Posterior cingulate gyrus (tissue), 11 donors: ENCODE measurements at regions not wholly inside any gene's neighbourhood (a gene's known extent, or its start where the extent isn't known, plus 50 kb on each side); places are given as distances from the start of the nearest gene placed in this dataset.

ENCODE experiments used
- DNase-seq, 10 donors: peaks; one replicate each; pipeline versions ENCODE4 v3.0.0 to v3.0.0-alpha.2; 2020 to 2021; ENCODE audit warnings: mixed read lengths in 3 of 10
- intact Hi-C: fragments of 100-400 bp; cut with DNase I; formaldehyde crosslinking; loops from one replicate; pipeline ENCODE4 v1.15.1; 2023

DNA sequence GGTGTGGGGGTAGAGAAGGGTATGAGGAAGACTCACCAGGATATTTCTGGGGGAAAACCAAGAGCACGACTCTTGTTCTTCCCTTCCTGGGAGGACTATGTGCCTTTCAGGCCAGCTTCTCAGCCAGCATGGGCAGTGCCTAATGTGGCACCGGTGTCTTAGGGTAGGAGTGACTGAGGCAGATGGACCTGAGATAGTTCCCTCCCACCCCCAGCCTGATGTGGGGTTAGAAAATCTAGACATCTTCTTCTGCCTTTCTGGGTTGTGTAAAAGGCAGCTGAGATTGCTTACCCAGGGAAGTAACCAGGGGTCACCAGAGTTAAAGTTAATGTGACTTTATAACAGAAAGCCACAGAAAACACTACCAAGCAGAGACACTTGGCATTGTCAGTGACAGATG, 127.3 kb downstream of the TMA16 start:
- no peak for DNase-seq

DNA sequence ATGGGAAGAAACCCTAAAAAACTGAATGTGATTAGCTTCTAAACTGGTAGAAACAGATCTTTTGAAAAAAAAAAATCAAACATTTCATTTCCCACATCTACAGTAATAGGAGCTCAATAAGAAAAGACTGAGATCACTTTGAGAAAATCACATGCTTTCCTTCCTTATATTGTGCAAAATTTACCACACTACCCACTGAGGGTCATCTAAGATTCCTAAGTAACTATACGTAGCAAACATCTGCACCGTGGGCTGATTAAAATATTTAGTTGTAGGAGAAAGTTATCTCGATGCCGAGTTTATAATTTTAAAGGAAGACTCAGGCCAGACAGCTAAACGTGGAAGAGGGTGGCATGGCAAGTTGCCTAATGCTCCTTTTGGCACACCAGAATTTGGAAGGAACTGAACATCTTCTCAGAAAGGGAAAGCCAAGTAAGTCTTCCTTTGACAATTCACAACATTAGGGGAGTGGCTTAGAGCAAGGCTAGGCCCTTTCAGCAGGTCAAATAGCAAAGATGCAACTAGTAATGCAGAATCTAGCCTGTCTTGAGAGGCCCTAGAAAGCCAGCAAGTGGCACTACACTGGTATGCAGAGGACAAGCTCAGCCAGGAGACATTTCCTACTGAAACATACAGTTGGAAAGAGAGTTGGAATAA, 128.0 kb downstream of the TMA16 start:
- DNase-seq, result peak in 1 of 10 donors; percentile 10
- intact Hi-C loops, result no loop called here

More for the DNA sequence above, 127.3 kb downstream of the TMA16 start:
- intact Hi-C loops, result no loop called here

DNA sequence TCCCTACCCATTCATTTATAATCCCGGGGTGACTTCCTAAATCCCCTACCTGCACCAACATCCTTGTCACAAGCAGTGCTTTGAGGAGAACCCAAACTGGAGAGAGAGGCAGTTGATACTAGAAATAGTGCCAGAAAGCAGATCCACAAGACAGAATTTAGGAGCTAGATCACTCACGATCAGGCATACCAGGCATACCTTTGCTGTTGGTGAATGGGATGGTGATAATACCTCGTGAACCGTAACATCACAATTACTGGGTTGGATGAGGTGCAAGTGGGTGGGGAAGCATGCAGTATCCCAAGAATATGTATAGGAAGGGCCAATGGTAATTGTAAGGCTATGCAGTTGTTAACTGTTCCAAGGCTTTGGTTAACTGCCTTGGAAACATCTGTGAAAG, 129.3 kb downstream of the TMA16 start:
- no peak for DNase-seq
- intact Hi-C loops, result no loop called here

DNA sequence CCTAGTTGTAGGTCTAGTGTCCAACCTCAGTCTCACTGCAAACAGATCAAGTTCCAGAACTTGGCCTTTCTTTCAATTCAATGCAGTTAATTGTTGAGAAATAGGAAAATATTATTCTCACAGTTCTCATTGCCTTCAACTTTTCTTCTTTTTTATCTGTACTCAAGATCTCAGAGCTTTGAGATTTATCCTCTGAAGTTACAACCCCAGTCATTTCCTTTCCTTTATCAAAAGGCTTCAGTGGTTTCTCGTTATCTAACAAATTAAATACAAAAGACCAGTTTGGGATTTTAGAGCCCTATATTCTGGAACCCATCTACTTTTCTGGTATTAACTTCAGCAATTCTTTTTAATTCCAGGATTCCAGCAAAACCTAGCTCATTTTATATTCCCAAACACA, 130.2 kb downstream of the TMA16 start:
- intact Hi-C loops, result no loop called here

DNA sequence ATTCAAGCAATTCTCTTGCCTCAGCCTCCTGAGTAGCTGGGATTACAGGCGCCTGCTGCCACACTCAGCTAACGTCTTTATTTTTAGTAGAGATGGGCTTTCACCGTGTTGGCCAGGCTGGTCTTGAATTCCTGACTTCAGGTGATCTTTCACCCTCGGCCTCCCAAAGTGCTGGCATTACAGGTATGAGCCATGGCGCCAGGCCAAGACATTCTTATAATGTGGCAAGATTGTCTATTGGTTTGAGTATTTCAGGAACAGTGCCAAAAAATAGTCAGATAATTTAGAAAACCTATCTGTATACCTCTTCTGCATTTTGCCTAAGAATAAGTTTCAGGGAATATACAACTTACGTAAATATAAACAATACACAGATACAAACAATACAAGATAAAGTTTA, 136.8 kb downstream of the TMA16 start:
- DNase-seq, result no peak
- intact Hi-C loops, result no loop called here

More for the DNA sequence above, 130.2 kb downstream of the TMA16 start:
- no peak for DNase-seq

DNA sequence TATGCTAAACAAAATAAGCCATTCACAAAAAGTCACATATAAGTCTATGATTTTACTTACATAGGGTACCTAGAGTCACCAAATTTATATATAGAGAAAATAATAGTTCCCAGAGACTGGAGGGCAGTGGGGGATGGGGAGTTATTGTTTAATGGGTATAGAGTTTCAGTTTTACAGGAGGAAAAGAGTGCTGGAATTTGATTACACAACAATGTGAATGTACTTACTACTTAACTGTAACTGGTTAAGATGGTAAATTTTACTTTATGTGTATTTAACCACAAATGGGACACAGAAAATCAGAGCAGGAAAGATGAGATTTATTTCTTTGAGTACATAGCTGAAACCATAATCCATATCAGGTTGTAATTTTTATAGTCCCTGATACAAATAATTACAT, 144.4 kb downstream of the TMA16 start:
- intact Hi-C loops, result no loop called here
- DNase-seq, result no peak

DNA sequence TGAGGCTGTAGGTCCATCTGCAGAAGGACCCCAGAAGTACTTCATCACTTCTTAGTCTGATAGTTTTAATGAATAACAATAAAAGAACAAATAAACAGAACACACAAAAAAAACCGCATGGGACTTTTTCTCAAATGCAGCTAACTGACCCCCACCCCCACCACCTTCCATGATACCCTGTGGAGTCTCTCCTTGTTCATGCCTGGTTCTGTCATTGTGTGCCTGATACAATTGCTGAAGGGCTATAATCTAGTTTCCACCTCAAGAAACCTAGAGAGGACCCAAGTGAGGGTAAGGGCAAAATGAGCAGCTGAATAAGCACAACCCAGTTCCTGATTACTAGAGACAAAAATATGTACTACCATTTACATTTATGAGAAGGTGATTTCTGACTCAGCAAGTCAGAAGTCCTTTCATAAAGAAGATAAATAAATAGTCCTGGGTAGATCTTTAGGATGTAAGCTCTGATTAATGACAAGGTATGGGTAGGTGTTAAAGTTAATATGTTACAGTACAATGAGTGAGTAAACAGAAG, 155.1 kb downstream of the TMA16 start:
- no peak for DNase-seq

DNA sequence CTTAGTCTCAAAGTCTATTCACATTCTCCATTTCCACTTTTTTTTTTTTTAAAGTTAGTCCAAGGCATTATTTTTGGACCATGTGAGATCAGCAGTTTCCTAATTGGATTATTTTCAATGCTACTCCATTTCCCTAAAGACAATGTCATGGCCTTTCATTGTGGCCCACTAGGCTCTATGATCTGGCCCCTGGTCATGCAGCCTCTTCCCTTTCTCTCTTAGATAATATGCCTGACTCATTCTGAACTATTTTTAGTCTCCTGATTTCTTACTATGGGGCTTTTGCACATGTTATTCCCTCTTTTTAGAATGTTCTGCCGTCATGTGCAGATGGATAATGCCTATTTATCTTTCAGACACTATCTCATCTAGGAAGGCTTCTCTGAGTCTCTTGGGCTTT, 157.3 kb downstream of the TMA16 start:
- no peak for DNase-seq
- intact Hi-C loops, result no loop called here

More for the DNA sequence above, 155.1 kb downstream of the TMA16 start:
- intact Hi-C loops, result no loop called here

DNA sequence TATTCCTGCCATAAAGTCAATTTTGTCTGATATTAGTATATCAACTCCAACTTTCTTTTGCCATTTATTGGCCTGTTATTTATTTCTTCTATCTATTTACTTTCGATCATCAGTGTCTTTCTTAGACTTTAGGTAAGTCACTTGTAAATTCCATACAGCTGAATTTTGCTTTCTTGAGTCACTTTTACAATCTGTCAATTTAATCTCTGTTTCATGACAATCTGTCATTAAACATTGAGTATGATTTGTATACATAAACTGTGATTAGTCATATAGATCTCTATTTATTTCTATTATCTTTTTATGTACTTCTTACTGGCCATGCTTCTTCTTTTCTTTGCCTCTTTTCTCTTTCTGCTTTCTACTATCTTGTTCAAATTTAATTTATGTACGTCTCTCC, 160.1 kb downstream of the TMA16 start:
- no peak for DNase-seq
- intact Hi-C loops, result no loop called here

DNA sequence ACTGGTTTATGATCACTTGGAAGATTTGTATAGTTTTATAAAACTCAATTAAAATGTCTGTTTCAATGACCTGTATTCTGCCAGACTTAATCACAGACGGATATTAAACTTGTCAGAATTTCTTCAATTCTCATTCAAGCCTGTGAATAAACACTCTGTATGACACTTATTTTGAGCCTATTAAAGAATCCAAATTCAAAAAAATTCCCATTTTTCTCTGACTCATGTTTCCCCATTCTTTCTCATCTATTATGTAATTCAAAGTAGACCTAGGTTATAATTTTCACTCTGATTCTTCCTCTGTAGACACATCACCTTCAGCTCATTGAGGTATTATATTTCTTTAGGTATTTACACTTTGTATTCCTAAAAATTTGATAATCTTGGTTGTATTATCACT, 166.1 kb downstream of the TMA16 start:
- no peak for DNase-seq

DNA sequence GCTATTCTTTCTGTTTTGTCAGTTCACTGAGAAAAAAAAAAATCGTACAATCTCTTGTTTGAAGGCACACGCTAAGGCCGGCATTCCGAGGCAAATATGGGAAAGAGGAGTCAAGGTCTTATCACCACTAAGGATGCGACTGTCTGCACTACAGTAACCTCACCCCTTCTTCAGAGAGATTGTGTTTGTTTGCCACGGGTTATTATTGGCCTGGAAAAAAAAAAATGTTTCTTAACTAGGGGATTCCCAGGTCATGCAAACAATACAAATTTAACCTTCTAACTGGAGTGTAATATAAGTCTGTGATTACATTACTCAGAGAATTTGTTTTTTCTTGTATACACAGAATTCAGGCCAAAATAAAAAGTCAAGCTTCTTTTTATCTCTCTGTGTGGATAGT, 168.3 kb downstream of the TMA16 start:
- DNase-seq, result no peak
- intact Hi-C loops, result no loop called here

More for the DNA sequence above, 166.1 kb downstream of the TMA16 start:
- intact Hi-C loops, result no loop called here

DNA sequence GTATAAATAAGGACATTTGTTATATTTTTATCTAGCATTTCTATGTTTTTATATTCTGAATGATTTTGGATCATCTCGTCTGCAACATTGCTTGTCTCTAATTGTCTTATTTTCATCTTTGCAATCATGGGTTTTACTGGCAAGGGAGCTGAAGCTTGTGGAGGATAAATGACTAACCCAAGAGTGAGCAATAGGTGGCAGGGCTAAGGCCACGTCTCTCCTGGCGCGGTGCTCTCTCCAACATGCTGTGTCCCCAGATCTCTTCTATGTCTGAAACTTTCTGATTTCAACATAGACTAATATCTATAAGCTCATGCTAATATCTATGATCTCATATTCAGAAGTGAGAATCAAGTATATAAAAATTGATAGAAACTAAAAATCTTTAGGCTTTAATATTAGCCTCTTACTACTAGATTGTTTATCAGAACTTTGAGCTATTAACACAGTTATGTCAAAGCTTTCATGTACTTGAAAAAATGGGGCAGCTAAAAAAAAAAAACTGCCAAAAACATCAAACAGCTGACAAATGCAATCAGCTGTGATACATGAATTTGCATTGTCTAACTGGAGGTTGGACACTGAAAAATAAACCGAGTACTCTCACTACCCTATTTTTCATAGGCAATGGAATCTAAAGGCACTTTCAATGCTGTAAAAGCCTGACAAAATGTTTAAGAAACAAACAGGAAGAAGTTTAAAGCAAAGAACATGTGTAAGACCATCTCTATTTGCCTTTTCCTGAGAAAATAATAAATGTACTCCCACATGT, 169.2 kb downstream of the TMA16 start:
- no peak for DNase-seq
- intact Hi-C loops, result no loop called here

DNA sequence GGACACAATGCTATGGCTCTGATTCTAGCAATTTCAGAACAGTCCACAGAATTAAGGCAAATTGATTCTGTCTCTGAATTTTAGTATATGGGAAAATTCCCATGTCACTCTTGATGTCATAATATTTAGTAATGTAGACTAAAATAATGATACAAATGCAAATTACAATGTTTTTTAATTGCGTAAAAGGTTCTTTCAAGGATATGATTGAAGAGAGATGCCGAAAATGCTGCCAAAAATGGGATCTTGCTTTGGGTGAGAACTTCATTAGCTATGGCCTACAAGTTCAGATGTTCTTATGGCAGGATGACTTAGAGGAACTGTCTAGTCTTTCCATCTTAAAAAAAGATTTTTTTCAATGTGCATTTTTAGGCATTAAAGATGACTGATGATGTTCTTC, 170.6 kb downstream of the TMA16 start:
- no peak for DNase-seq
- intact Hi-C loops, result loop anchor here (5.0 kb wide), 1 partner anchor 108 kb away; no protein-coding TSS in a partner anchor

DNA sequence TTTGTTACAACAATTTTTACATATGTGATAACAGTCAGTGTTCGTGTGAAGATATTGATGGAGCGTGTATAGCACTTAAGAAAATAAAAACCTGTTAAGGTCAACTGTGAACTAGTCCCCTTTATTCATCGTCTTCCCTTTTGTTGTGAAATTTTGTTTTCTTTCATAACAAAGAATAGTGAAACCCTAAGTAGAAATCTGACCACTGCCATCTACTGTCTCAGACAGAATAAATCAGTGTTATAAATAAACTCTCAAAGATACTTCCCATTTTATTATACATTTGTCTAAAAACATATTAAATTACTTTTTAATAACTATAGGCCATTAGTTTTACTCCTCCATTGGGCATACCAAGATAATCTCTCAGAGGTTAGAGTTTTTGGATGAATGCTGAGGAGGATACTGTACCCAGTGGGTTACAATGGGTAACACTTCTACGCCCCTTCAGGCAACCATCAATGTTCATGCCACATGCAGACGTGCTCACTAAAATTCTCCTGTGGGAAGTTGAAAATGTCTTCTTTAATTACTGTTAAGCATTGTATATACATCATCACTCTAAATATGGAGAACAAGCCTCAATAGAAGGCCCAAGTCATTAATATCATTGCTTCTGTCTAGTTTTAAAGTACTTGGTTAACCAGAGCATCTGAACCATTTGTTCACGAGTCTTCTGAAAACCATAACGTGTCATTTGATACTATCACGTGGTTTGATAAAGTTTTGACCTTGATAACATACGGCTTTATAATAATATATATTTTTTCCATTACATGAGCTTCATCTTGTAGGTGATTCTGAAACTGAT, 171.2 kb downstream of the TMA16 start:
- no peak for DNase-seq
- intact Hi-C loops, result loop anchor here (5.0 kb wide), 1 partner anchor 108 kb away; no protein-coding TSS in a partner anchor

DNA sequence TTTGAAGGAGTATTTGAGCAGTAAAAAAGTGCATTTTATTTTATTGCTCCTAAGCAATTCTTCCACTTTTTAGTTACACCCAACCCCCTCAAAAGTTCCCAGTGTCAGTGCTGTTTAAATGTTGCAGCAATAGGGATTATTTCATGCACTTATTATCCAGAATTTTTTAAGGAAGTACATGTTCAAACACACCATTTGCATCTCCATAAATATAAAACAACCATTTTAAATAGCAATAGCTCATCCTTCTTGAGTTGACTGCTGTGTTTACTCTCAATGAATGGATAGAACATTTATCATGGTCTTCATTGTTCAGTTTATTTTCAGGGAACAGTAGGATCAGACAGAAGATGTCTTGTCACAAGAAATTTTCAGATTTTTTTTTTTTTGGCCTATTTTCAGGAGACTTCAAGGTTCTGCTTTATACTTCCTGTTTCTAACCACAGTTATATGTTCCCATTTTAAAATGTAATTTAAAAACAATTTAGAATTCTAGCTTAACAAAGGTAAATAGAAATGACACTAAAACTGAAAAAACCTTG, 171.9 kb downstream of the TMA16 start:
- DNase-seq, result no peak
- intact Hi-C loops, result loop anchor here (5.0 kb wide), 1 partner anchor 109 kb away; no protein-coding TSS in a partner anchor

DNA sequence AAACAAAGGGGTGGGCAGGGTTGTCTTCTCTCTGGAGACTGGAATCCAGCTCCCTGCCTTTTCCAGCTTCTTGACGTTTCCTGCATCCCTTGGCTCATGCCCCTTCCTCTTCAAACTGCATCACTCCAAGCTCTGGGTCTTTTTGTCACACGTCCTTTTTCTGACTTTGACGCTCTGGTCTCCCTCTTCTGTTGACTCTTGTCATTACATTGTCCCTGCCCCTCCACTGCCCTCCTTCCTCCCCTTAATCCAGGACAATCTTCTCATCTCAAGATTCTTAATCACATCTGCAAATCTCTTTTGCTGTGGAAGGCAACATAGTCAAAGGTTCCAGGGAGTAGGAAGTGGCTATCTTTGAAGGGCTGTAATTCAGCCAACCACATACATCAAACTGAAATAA, 178.3 kb downstream of the TMA16 start:
- no peak for DNase-seq
- intact Hi-C loops, result no loop called here

DNA sequence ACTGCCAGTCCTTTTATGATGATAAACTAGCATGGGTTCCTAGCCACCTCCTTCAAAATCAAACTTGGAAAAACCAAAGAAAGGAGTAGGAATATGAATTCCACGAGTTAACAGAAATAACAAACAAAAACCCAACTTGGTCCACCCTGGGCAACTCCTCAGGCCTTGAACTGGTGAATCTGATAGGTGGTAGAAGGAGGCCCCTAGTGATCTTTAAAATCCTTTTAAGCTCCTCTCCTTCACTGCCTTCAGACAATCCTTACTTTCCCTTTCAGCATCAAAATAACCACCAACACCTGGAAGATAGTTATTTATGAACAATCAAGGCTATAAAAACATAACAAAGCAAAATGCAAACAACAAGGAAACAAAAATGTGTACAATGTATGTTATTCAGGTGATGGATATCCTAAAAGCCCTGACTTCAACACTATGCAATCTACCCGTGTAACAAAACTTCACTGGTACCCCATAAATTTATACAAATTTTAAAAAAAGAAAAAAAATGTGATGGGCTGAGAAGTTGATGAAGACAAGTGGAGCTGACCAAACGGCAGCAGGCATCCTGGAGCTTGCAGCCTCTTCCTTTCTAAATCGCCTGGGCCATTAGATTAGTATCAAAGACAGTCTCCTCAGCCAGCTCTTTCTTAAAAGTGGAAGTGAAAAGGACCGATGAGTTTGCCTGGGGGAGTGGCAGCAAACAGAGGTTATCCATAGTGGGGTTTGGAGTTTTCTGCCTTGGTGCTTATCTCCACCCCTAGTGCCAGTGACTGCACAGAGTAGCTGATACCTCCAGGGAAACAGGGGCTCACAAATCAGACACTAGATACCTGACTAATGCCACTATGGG, 179.6 kb downstream of the TMA16 start:
- DNase-seq, result no peak
- intact Hi-C loops, result no loop called here

DNA sequence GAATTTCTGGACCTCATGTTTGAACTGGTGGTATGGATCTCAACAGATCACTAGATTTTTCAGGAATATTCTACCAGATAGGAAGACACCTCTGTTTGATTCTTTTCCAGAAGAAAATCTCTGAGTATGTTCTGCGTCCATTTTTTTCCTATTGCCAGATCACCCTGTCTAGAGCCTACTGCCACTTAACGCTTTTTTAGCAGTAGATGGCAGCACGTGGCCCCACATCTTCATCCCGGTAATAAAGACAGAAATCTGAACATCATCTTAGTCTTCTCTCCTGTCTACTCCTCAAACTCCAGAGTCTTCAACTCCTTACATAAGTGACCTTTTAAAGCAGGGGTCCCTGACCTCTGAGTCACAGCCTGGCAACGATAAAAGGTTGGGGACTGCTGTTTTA, 184.7 kb downstream of the TMA16 start:
- peak in 1 of 10 donors; percentile 61 for DNase-seq
- intact Hi-C loops, result no loop called here

DNA sequence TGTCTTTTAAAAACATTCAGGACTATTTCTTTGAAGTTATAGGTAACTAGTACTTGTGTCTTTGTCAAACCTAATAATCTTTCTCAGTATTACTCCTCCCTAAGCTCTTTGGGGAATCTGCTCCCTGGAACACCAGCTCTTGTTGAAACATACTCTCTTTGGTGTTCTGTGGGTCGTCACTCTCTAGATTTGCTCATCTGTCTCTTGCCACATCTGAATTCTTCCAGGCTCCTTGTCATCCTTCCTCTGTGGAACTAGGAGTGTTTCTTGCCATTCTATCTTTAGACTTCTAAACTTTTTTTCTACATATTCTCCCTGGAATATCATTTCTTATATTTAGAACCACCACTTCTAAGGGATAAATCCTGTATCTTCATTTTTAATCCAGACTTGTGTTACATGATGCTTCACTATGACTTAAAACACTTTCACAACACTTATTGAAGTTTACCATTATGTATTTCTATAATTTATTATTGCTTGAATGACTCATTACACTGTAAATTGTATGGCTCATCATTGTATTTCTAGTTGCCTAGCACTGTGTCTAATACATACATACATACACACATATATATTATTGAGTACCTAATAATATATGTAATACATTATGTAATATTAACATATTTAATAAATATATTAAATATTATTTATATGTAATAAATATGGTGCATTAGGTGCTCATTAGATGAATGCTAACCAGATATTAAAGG, 186.1 kb downstream of the TMA16 start:
- intact Hi-C loops, result no loop called here
- DNase-seq, result no peak
